ENCODE measurements at regions not wholly inside any gene's neighbourhood (a gene's known extent, or its start where the extent isn't known, plus 50 kb on each side); places are given as distances from the start of the nearest gene placed in this dataset.
"Not testable (repeated sequence)": the region's sequence is repeated elsewhere in the genome, so short reads cannot be mapped to it uniquely, and the experiment has no call there.

DNA sequence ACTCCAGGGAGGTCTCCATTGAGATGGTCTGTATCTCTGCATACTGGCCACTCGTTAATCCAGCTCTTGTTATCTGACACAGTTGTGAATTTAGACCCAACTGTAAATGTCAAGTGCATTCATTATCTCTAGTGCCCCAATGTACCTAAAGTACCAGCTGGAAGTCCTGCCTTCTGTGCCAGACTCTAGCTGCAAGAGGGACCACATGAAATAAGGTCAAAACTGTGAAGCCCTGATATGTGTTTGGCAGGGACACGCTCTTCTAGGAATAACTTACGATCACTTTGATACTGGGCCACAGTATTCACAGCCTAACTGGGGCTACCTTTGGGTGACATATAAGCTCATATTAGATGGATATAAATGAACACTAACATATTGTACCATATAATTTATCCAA, 268.5 kb downstream of the LRIG3 start:
- DNase-seq (ENCODE audit: low spot score): no peak

DNA sequence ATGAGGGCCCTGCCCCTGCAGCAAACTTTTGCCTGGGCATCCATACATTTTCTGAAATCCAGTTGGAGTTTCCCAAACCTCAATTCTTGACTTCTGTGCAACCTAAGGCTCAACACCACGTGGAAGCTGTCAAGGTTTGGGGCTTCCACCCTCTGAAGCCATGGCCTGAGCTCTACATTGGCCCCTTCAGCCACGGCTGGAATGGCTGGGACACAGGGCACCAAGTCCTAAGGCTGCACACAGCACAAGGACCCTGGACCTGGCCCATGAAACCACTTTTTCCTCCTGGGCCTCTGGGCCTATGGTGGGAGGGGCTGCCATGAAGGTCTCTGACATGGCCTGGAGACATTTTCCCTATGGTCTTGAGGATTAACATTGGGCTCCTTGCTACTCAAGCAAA, 266.3 kb downstream of the LRIG3 start:
- DNase-seq (ENCODE audit: low spot score): no peak

DNA sequence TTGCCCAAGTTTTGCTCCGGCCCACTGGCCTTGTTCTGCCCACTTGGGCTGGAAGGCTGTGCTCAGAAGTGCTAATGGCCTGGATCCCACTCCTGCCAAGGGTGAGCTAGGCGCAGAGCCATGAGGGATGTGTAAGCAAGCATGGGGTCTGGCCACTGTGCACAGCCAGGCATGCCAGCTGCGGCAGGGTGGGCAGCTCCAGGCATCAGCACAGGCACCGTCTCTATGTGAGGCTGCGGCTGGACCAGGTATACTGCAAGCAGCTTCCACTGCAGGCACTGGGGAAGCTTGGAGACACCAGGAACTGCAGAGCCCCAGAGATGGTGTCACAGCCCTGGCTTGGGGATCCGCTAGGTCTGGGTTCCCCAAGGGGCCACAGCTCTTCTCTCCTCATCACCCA, 264.9 kb downstream of the LRIG3 start:
- DNase-seq (ENCODE audit: low spot score): no peak

DNA sequence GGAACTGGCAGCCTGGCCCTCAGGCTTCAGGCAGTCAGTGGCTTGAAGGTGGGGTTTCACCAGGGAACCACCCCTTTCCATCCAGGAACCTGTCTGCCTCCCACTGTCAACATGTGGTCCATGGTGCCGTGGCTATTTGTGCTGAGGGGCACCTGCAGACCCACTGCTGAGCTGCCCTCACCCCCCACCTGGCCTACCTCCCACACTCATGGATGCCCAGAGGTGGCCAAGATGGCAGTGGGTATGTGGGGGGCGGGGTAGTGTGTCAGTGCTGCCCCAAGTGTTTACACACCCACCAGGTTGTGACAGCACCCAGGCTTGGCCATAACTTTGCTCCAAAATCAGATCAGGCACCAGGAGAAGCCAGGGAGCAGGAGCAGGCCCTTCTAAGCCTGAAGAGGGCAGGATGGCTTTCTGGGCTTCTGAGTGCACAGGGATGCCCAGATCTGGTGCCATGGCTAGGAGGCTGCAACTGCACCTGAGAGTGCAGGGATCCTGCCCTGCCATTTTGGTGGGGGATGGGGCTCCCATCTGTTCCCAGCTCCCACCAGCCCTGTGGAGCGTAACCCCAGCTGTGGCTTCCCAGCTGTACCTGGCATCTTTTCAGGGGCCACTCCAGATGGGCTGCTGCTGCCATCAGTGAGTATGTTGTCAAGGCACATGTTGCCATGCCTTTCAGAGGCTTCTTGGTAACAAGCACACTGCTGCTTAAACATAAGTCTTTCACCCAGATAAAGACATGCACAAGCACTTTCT, 263.9 kb downstream of the LRIG3 start:
- no peak for DNase-seq (ENCODE audit: low spot score)

DNA sequence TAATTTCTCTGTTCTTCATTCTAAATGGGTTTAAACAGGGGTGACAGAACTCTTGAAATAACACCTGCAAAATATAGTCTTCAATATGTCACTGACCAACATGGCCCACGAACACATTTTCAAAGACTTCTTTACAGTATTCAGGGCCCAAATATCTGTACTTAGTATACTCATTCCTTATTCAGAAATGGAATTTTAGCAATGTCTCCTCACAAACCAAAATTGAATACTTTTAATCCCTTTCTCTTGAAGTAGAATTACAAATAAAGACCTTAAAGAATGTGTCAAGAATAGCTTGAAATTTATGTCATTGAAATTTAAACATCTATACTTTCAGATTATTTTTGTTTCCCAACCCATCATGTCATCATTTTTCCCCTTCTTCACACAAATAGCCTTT, 263.1 kb downstream of the LRIG3 start:
- no peak for DNase-seq (ENCODE audit: low spot score)

DNA sequence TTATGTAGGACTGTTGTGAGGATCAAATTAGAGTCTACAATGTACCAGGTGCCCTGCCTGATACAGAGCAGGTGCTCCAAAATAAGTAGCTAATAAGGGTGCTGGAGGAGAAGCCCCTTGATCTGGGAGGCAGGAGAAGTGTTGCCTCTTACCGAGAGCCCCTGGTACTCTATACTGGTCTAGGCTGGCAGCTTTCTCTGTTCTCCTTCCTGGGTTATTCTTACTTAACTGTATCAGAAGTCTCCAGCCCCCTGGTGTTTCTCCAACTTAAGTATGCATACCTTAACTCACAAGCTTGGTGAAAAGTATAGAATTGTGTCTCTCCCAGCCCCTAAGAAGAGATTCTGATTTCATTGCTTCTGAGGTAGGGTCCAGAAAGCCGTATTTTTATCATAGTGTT, 254.9 kb downstream of the LRIG3 start:
- DNase-seq (ENCODE audit: low spot score): no peak

DNA sequence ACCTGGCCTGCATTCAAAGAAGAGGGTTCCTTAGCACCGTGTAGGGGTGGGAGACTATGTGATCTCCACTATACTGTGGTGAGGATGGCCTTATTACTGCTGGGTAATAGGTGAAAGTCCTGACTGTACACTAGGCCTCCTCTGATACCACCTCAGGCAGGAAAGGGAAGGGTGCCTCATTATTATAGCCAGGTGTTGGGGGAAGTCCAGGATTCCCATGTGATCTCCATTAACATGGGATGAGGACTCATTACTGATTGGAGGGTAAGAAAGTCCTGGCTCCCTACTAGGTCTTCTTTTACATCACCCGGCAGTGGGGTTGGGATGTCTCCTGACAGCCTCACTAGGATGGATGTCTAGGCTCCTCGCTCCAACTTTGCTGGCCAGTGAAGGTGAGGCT, 252.1 kb downstream of the LRIG3 start:
- no peak for DNase-seq (ENCODE audit: low spot score)

DNA sequence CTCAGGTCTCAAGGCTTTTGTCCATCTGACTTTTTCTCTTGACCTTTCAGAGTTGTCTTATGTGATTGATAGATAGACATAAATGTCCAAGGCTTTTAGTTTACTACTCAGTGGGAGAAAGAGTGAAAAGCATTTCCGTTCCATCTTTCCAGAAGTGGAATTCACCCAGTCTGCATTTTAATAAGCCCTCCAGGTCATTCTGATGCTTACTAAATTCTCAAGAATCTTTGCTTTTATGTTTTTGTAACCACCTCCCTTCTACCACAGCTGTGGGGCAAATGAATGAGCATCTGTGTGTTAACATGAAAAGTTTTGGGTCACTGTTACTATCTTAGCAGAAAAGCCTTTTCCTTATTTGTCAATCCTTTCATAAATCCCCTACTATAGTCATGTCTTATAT, 251.4 kb downstream of the LRIG3 start:
- DNase-seq (ENCODE audit: low spot score): no peak

DNA sequence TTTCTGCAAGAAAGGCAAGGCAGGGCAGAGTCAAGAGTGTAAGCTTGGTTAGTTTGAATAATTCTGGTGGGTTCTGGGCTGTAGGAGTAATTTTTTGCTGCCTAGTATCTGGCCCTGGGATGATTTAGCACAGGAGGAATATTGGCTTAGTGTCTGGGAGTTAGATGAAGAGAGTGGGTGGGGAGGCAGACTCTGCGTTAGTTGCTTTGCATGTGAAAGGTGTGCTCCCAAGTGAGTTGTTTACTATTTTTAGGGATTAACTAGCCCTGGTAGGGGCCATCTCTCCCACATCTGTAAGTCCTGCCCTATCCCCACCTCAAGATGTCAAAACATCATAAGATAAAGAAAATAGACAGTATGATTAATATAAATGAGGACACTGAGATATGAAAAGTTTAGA, 249.7 kb downstream of the LRIG3 start:
- DNase-seq (ENCODE audit: low spot score): no peak

DNA sequence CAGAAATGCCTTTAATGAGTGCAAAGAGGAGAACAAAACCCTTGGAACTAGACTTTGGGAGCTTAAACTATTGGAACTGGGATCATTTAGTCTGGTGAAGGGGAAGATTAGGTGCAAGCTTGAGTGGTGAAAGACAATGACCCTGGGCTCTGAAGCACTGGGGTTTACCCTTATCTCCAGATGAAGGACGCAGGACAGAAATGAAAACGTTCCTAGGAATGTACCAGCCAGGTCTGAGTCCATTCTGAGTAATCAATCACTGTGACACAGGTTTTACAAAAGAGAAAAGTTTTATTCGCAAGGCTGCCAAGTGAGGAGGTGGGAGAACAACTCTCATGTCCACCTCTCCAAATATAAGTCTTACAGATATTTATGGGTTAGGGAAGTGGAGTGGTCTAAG, 249.1 kb downstream of the LRIG3 start:
- no peak for DNase-seq (ENCODE audit: low spot score)

DNA sequence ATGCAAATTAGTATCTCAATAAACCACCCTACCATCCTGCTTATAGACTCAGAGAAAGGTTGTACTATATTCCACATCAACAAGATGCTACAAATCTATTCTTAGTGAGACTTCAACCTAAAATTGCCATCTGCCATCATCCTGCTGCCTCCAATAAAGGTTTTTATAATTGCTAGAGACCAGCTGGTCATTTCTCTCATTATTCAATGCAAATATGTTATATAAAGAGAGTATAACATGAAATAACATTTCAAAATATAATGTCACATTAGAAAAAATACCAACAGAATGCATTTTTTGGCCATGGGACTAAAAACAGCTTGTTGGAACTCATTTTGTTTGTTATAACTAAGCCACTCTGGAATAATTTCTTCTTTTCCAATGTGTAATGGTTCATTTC, 247.3 kb downstream of the LRIG3 start:
- no peak for DNase-seq (ENCODE audit: low spot score)

DNA sequence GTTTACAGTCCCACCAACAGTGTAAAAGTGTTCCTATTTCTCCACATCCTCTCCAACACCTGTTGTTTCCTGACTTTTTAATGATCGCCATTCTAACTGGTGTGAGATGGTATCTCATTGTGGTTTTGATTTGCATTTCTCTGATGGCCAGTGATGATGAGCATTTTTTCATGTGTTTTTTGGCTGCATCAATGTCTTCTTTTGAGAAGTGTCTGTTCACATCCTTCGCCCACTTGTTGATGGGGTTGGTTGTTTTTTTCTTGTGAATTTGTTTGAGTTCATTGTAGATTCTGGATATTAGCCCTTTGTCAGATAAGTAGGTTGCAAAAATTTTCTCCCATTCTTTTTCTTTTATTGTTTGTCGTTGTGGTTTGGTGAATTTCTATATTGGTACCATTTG, 242.5 kb downstream of the LRIG3 start:
- not testable (repeated sequence) for DNase-seq (ENCODE audit: low spot score)

DNA sequence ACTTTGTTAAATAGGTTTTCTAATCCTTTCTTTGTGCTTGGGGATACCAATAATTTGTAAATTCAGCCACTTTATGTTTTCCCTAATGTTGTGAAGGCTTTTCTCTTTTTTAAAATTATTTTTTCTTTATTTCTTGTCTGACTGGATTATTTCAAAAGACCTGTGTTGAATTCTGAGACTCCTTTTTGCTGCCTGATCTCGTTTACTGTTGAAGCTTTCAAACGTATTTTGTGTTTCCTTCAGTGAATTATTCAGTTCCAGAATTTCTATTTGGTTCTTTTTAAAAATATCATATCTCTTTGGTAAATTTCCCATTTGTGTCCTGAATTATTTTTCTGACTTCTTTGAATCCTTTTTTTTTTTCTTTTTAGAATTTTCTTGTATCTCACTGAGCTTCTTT, 241.6 kb downstream of the LRIG3 start:
- DNase-seq (ENCODE audit: low spot score): no peak

DNA sequence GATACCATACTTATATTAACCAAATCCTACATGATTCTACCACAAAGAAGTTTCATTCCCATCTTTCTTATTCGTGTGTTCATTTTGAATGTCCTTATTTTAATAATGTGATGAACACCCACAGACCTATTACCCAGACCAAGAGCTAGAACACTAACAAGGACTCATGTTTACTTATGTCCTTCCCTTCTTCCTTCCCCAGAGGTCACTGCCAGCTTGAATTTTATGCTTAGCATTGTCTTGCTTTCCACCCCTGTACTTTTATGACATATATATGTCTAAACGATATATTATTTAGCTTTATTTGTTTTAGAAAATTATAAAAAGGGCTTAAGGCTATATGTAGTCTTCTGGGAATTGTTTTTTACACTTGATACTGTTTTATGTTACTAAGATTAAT, 238.6 kb downstream of the LRIG3 start:
- DNase-seq (ENCODE audit: low spot score): no peak

DNA sequence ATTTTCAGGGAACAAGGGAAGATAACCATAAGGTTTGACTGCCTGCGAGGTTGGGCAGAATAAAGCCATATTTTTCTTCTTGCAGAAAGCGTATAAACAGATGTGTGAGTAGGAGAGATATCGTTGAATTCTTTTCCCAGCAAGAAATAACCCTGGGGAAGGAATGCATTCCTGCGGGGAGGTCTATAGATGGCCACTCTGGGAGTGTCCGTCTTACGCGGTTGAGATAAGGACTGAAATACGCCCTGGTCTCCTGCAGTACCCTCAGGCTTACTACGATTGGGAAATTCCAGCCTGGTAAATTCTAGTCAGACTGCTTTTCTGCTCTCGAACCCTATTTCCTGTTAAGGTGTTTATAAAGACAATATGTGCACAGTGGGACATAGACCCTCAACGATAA, 225.0 kb downstream of the LRIG3 start:
- DNase-seq (ENCODE audit: low spot score): no peak

DNA sequence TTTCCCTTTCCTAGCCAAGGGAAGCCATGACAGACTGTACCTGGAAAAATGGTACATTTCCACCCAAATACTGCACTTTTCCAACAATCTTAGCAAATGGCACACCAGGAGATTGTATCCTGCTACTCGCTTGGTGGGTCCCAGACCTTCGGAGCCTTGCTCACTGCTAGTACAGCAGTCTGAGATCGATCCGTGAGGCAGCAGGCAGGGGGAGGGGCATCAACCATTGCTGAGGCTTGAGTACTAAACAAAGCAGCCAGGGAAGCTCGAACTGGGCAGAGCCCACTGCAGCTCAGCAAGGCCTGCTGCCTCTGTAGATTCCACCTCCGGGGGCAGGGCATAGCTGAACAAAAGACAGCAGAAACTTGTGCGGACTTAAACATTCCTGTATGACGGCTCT, 218.8 kb downstream of the LRIG3 start:
- no peak for DNase-seq (ENCODE audit: low spot score)

DNA sequence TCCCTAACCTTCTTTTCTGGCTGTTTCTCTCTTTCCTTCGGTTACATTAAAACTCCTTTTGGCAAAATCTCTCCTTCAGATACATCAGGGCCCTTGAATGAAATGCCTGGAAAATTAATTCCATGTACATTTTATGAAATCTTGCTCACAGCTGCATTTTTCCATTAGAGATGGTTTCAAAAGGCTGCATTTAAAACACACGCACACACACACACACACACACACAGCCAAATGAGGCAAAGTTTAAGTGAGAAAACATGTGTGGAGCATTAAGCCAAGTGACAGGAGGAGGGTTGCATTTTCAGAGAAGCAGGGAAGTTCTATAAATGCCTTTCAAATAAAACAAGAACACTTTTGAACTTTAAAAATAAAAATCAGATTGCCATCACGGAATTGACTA, 216.4 kb downstream of the LRIG3 start:
- DNase-seq (ENCODE audit: low spot score): no peak

DNA sequence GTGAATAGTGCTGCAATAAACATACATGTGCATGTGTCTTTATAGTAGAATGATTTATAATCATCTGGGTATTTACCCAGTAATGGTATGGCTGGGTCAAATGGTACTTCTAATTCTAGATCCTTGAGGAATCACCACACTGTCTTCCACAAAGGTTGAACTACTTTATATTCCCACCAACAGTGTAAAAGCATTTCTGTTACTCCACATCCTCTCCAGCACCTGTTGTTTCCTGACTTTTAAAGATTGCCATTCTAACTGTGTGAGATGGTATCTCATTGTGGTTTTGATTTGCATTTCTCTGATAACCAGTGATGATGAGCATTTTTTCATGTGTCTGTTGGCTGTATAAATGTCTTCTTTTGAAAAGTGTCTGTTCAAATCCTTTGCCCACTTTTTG, 215.5 kb downstream of the LRIG3 start:
- DNase-seq (ENCODE audit: low spot score): not testable (repeated sequence)

DNA sequence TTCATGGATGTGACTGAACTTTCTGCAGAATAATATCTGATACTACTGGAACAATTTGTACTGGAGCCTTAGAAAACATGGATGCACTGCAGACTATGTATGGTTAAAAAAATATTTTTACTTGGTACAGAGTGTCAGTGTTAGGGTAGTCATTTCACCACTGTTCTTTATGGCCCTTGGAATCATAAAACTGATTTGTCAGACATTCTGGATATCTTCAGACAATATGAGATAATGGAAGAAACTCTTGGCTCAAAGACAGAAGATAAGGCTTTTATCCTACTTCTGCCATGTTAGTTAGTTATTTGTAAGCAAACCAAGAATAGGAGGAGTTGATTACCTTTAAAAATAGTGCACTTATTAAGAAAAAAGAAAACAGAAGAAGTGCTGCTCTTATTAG, 209.4 kb downstream of the LRIG3 start:
- no peak for DNase-seq (ENCODE audit: low spot score)

DNA sequence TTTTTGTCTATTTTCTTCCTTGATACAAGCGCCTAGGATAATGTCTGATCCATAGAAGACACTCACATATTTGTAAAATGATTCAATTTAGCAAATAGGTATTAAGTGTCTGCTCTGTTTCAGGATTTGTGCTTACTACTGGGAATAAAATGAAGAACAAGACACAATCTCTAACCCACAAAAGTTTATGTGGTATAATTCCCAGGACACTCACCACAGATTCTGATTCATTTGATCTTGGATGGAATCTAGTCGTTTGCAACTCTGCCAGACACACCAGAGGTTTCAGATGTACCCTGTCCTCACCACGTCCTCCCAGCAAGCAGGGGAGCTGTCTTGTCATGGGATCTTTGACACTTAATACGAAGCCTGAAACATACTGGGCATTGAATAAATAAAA, 208.3 kb downstream of the LRIG3 start:
- DNase-seq (ENCODE audit: low spot score): no peak

DNA sequence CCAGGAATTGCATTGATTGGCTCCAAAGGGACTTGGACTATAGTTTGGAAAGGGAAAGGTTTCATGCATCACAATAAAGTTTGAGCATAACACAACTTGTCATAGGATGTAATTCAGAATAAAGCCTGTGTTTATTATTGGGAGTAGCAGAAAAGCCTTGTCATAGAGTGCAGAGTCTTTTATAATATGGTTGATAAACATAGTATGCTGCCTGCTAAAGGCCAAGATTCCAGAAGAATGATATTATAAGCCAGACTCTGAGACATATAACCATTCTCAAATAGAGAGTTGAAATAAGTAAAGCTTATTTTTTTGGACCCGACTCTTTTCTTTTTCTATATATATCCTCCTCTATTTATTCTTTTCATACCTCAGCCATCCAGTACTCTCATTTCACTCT, 207.3 kb downstream of the LRIG3 start:
- DNase-seq (ENCODE audit: low spot score): no peak

DNA sequence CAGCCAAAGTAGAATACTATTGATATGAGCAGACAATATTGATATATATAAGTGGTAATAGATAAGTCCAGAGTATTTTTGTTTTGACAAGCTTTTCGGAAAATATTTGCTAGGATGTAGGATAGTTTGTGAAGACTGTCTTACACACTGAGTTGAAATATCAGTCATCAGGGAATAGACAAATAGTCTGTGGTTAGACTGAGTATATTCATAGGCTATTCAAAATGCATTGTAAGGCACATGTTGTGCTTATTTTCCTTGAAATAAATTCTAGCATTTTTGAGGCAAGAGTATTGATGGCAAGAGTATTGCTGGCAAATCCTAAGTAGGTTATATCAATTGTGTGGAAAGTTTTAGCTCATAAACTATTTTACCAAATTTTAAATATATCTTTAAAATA, 201.1 kb downstream of the LRIG3 start:
- DNase-seq (ENCODE audit: low spot score): no peak

DNA sequence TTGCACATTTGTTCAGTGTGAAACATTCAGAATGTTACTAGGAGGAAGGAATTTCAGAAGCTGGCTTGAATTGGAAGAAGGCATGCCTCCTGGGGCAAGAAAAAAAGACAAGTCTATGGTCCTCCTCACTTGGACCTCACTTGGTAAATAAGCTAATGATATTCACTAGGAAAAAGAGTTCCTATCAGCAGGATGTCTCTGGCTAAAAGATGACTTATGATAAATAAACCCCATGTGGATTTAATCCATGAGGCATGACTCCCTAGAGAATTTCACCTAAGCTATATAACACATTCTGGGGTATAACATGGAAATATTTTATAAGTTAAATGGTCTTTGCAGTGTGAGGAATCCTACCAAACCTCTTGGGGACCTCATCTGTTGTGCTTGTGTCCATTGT, 199.9 kb downstream of the LRIG3 start:
- no peak for DNase-seq (ENCODE audit: low spot score)

DNA sequence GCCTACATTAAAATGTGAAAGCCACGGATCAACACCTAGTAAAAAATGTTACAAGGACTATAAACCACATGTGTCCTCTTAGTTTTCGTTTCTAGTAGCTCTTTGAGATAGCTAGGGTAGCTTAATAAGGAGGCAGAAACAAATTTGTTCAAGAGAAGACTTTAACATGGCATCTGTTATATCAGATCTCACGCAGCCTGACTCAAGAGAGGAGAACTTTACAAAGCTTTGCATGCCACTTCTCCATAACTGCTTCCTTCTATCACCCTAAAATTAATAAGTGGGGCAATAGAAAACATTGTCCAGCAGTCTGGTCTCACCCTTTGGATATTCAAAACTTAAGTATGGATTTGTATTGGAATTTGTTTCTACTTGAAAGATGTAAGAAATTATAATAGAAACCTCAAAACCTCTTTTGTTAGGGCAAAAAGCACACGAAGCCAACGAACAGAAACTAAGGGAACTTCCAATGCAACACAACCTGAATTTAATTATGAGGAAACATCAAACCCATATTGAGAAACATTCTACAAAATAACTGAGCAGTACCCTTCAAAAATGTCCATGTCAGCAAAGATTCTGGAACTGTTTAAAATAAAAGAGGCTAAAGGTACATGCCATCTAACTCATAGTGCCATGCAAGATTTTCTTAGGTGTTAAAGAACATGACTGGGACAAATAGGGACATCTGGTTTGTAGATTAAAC, 194.8 kb downstream of the LRIG3 start:
- no peak for DNase-seq (ENCODE audit: low spot score)

All from RKO (cell line).